Fibroblast of villous mesenchyme (primary cell): ENCODE measurements at regions not wholly inside any gene's neighbourhood (a gene's known extent, or its start where the extent isn't known, plus 50 kb on each side); places are given as distances from the start of the nearest gene placed in this dataset.

ENCODE experiments used
- DNase-seq: peaks from one replicate; pipeline ENCODE4 v3.0.0-alpha.2; 2010; ENCODE audit warnings: low read depth
- H3K4me3 ChIP-seq: 2 replicates; pipeline ENCODE4 v1.5.1; 2011; ENCODE audit warnings: low read depth, mild to moderate bottlenecking, low read length
- TF ChIP-seq, protein P1 (sequence below): IDR thresholded peaks from 2 replicates; pipeline ENCODE4 v1.5.1; 2012; ENCODE audit warnings: low read depth, mild to moderate bottlenecking, low read length; ENCODE audit not compliant: insufficient read depth

DNA sequence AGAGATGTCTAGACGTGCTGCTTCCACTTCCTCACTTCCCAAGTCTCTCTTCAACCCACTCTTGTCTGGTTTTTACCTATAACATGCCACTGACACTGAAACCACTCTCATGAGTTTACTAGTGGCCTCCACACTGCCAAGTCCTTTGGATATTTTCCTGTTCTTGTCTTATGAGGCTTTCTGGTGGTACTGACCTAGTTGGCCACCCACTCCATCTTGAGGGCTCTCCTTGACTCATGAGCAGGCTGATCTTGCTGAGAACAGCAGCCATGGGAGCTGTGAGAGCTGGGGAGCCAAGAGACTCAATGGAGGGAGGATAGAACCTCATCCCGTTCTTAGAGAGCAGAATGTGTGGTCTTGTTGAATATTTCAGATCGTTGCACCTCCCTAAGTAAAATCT is 283.4 kb upstream of the PRDM1 start:
- no peak overlapping the region for H3K4me3 ChIP-seq
- TF ChIP-seq, protein P1, sequence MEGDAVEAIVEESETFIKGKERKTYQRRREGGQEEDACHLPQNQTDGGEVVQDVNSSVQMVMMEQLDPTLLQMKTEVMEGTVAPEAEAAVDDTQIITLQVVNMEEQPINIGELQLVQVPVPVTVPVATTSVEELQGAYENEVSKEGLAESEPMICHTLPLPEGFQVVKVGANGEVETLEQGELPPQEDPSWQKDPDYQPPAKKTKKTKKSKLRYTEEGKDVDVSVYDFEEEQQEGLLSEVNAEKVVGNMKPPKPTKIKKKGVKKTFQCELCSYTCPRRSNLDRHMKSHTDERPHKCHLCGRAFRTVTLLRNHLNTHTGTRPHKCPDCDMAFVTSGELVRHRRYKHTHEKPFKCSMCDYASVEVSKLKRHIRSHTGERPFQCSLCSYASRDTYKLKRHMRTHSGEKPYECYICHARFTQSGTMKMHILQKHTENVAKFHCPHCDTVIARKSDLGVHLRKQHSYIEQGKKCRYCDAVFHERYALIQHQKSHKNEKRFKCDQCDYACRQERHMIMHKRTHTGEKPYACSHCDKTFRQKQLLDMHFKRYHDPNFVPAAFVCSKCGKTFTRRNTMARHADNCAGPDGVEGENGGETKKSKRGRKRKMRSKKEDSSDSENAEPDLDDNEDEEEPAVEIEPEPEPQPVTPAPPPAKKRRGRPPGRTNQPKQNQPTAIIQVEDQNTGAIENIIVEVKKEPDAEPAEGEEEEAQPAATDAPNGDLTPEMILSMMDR: no peak
- no peak for DNase-seq

DNA sequence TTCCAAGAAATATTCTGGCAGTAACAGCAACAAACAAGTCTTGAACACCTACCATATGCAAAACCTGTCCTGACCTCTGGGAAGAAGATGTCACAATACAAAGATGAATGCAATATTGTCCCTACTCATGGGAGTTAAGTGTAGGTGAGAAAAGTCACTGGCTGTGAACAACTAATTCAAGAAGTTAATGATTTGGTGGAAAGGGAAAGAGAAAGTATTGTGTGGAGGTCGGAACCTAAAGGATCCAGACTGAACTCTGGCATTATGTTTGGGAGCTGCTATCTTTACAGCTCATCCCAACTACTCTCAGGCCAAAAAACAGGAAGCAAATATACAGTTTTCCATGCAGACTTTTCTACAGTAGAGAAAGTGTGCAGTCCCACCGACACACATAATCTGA is 285.3 kb upstream of the PRDM1 start:
- DNase-seq: no peak
- H3K4me3 ChIP-seq: no peak overlapping the region
- TF ChIP-seq, protein P1: no peak

DNA sequence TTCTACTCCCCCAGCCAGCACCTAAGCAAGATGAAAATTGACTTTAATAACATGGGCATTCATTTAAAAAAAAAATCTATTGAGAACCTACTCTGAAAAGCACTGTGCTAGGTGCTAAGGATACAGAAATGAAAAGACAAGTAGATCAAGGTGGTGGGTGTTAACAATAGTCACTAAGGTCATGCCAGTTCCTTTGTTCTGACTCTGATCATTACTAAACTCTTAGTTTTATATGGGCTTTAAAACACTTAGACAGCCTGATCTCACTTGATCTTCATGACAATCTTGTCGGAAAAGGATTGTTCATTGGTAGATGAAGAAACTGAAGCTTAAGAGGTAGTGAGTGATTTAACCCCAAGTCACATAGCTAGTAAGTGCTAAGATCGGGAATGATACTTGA is 285.7 kb upstream of the PRDM1 start:
- TF ChIP-seq, protein P1: no peak
- no peak overlapping the region for H3K4me3 ChIP-seq
- no peak for DNase-seq

DNA sequence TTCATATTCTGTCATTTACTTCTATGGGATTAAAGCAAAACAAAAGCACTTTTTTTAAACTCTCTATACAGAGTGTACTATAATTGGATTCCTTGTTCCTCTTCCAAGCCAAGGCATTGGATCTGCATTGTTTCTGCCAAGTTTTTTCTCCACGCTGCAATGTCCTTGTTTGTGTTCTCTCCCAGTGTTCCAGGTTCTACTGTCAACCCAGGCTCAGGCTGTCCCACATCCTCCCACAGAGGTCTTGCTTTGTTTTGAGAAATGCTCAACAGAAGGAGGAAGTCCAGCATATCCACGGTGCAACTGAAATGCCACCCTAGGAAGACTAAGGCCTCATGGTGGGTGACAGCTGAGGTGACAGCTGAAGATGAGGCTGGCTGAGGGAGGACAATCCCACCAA is 287.1 kb upstream of the PRDM1 start:
- DNase-seq: no peak
- TF ChIP-seq, protein P1: no peak
- no peak overlapping the region for H3K4me3 ChIP-seq

DNA sequence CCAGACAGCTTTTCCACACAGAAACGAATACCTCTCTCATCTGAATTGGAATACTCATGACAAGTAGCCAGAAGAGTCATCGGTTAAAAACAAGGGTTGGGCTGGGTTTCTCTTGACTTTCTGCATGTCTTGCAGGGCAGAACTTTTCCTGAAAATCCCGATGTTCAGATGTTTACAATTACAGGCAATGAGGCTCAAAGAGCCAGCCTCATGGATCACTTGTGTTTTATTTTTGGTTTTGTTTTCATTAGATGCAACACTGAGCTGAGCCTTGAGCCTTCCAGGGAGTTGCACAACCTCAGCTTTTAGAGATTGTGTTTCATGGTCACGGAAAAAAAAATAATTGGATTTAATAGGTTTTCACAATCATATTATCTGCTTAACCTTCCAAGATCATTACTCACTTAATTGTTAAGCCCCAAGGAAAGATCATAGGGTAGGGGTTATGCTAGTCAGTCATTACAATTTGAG is 288.1 kb upstream of the PRDM1 start:
- no peak overlapping the region for H3K4me3 ChIP-seq
- TF ChIP-seq, protein P1: no peak
- peak; percentile 91 for DNase-seq

DNA sequence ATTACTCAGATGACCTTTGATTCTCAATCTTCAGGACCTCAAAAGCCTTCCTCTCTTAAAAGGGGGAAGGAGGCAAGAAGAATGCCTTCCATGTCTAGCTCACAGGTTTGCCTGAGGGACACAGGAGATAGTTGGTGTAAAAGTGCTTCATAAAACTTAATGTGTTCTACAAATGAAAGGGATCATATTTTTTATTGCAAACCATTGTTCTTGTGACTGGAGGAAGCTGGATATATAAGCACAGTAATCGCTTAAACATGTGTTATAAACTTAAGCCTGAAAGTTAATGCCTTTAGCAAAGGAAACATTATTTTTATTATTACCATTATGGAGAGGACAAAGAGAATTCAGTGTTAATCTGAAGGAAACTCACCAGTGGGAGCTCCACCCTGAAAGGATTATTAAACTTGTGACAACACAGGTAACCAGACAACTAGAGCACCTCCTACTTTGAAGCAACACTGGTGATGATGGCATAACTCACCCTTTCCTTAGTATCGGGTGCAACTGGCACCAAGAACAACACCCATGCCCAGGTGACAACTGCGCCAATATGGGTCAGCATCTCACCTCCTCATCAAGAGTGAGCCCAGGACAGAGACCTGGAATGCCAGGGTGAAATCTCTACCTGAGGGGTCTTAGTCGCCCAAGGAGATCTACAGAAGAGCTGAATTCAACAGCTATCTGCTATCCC is 288.7 kb upstream of the PRDM1 start:
- no peak overlapping the region for H3K4me3 ChIP-seq
- TF ChIP-seq, protein P1: no peak
- no peak for DNase-seq
